ENCODE measurements at regions not wholly inside any gene's neighbourhood (a gene's known extent, or its start where the extent isn't known, plus 50 kb on each side); places are given as distances from the start of the nearest gene placed in this dataset.

GRCh38 chr13:78430811-78431210, 172.5 kb downstream of the POU4F1 start:
- TF ChIP-seq CTCF (IDR thresholded peaks at IDR 0.05 in 8 of 11, conservative IDR thresholded peaks at IDR 0.05 in 3 of 11) (no peak), POLR2A (IDR thresholded peaks at IDR 0.05) (no peak)
